IPS DF 4.7 (cell line): ENCODE measurements at regions not wholly inside any gene's neighbourhood (a gene's known extent, or its start where the extent isn't known, plus 50 kb on each side); places are given as distances from the start of the nearest gene placed in this dataset.
"Not testable (repeated sequence)": the region's sequence is repeated elsewhere in the genome, so short reads cannot be mapped to it uniquely, and the experiment has no call there.

Experiments used
- DNase-seq: peaks from one replicate; pipeline ENCODE4 v3.0.0-alpha.2; 2013; ENCODE audit warnings: low spot score; ENCODE audit errors: extremely low read depth

- DNase-seq: not testable (repeated sequence)
Measured at GRCh38 chr3:75241226-75241962, 422.7 kb upstream of the FRG2C start.

GRCh38 chr3:75242012-75242735 lies 422.0 kb upstream of the FRG2C start:
- DNase-seq: no peak

- DNase-seq: no peak
Measured at GRCh38 chr3:75248974-75249373, 415.2 kb upstream of the FRG2C start.

DNA sequence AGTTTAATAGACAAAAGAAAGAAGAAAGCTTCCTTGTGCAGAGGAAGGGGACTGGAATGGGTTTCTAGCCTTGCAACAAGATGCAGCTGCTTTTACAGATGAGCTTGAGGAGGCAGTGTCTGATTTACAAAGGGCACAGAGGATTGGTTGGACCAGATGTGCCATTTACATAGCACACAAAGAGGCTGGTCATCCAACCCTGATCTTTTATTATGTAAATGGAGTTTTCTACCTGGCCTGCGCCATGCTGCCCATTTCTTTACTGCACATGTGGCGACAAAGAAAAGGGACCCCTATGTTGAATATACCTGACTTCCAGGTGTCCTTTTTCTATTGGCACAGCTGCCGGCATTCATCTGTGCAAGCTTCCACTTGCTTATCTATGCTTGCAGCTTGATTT lies 409.4 kb upstream of the FRG2C start:
- peak; percentile 68 for DNase-seq

DNA sequence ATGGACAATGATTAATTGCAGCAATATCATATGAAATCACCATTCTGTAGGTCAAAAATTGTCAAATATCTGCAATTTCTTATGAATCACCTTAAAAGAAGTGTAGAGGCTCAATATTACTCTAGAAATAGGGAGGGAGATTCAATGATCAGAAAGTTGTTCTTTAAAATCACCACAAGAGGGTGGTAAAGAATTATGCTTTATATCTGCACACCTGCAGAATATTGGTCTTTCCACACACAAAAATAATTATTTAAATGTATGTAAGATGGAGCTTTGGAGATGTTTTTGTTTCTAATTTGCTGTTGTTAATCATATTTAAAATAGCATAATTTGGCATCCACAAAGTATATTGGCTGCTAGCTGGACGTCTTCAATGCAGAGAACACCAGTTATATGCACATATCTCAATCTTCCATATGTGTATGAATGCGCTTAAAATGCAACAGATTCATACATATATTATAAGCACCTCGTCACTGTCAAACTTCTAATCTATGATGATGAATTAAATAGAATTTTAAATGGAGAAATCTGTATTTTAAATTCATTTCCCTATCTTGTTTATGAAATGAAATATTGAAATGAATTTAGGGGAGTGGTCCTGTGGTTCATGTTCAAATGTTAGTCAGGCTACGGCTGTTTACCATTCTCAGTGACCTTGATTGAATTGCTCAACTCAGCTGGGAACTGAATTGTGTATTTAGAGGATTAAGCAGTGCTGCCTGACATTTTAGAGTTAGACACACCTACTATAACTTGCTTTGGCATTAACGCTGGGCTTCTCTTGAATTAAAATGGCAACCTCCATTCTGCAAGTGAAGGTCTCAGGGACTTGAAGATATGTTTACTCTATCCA lies 405.1 kb upstream of the FRG2C start:
- not testable (repeated sequence) for DNase-seq

DNA sequence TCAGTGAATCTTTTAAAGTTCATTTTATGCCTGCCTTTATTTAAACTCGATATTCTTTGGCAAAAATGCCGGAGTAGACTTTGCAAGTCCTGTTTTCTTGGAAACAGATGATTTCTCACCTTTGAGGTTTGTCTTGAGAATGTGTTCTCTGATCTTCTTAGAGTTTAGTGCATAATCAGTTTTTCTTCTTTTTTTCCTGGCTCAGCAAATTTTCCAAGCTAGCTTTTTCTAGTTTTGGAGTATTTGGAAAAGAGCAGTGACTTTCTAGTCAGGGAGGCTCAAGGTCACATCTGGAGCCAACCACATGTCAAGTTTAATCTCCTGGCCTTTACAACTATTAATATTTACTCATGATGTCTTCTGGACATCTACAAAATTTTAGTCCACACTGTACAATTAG lies 403.2 kb upstream of the FRG2C start:
- DNase-seq: not testable (repeated sequence)

- no peak for DNase-seq
Measured at GRCh38 chr3:75262661-75263060, 401.5 kb upstream of the FRG2C start.

DNA sequence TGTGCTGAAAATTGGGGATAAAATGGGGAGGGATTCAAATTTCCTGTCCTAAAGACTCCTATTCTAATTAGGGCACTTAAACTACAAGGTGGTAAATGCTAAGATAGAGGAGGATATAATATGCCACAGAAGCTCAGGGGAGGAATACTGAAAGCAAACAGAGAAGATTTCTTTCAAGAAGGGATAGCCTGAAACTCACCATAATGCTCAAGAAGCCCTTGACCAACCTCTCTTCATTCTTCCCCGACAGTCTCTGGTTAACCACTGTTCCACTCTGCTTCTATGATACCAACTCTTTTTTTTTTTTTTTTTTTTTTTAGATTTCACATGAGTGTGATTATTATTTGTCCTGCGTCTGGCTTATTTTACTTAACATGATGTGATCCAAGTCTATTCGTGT lies 398.2 kb upstream of the FRG2C start:
- DNase-seq: no peak

GRCh38 chr3:75268576-75268975 lies 395.6 kb upstream of the FRG2C start:
- DNase-seq: not testable (repeated sequence)

GRCh38 chr3:75272237-75272636 lies 391.9 kb upstream of the FRG2C start:
- DNase-seq: not testable (repeated sequence)

GRCh38 chr3:75272691-75273090 lies 391.4 kb upstream of the FRG2C start:
- no peak for DNase-seq

- DNase-seq: not testable (repeated sequence)
Measured at GRCh38 chr3:75285531-75286148, 378.5 kb upstream of the FRG2C start.

DNA sequence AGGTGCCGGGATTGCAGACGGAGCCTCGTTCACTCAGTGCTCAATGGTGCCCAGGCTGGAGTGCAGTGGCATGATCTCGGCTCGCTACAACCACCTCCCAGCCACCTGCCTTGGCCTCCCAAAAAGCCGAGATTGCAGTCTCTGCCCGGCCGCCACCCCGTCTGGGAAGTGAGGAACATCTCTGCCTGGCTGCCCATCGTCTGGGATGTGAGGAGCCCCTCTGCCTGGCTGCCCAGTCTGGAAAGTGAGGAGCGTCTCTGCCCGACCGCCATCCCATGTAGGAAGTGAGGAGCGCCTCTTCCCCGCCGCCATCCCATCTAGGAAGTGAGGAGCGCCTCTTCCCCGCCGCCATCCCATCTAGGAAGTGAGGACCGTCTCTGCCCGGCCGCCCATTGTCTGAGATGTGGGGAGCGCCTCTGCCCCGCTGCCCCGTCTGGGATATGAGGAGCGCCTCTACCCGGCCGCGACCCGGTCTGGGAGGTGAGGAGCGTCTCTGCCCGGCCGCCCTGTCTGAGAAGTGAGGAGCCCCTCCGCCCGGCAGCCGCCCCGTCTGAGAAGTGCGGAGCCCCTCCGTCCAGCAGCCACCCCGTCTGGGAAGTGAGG lies 375.1 kb upstream of the FRG2C start:
- DNase-seq: not testable (repeated sequence)

DNA sequence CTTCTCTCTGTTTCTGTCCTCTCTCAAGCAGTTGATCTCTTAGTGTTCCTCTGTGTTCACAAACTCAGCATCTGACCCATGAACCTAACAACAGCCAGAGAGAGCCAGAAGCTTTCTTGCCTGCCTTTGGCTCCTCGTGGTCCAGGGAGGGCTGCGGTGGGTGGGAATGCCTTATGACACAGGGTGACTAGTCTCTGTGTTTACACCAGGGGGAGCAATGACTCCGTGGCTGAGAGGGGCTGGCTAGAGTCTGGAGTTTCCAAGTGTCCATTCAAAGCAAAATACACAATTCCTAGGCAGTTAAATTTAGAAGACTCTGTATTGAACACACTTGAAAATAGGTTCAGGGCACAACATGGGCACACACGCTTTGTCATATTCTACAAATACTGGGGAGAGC lies 370.0 kb upstream of the FRG2C start:
- DNase-seq: no peak

DNA sequence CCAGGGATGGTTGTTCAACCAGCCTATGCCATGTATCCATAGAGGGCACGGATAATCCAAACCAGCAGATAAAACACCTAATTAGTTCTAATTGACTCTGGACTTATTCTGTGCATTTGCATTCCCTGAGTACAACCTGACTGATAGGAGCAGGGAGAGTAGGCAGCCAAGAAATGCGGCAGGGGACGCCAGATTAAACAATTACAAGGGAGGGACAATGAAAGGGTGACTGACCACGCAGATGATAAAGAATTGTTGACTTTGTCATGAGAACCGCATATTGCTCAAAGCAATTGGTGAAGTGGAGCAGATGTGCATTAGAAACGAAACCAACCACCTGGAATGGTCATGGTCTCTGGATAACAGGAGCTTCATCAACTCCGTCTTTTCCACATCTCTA lies 369.1 kb upstream of the FRG2C start:
- DNase-seq: no peak

DNA sequence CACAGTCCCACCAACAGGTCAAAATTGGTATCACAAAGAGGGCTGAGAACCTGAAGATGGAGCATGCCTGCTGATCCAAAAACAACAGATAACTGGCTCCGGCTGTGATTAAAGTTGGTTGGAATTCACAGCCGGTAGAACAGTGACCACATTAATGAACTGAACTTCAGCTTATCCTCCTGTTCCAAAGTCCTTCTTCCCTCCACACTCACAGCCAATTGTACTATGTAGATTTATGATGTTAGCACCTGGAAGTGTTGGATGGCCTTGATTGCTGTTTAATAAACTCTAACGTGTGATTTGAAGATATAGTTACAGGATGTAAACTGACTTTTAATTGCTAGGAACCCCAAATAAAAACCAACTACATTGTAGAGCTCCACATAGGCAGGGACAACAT lies 367.3 kb upstream of the FRG2C start:
- DNase-seq: no peak

DNA sequence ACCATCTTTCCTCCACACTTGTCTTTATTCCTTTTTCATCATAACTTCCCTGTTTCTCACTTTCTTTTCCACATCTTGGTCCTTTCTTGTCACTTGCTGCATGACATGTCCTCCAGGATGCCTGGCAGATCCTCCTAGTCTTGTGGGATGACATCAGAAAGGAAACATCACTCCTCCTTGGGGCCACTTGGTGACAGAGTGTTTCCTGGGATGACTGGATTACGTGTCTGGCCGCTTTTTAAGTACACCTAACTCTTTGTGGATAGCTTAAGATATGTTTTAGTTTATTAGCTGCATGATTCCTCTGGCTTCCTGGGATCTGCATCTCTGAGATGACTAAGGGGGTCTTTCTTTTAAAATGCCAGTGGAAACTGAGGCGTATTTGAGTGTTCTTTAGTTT lies 363.5 kb upstream of the FRG2C start:
- DNase-seq: no peak

DNA sequence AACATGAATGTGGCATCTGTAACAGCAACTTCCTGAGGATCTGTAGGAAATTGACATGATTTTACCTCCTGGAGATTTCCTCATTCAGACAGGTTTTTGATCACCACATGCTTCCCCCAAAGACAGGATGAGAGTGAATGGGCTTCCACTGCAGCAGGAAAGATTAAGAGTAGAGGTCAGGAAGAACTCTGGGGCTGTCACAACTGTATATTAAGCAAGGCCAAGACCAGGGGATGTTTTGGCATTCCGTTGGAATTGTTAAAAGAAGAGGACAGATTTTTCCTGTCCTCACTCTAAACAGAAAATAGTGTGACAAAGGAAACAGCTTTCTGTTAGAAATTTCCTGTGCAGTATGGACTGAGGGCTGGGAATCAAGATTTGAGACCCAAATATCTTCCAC lies 363.1 kb upstream of the FRG2C start:
- not testable (repeated sequence) for DNase-seq

DNA sequence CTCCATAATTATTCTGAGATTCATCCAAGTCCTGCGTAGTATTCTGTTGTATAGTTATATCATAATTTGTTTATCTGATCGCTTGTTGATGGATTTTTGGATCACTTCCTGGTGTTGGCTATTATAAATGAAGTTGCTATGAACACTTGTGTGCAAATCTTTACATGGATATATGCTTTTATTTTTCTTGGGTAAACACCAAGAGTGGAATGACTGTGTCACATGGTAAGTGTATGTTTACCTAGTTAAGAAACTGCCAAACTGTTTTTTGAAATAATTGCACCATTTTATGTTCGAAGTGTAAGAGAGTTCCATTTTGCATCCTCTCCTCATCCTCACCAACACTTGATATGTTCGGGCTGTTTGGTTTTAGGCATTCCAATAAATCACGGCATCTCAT lies 360.4 kb upstream of the FRG2C start:
- DNase-seq: no peak

- no peak for DNase-seq
Measured at GRCh38 chr3:75305901-75306300, 358.2 kb upstream of the FRG2C start.

DNA sequence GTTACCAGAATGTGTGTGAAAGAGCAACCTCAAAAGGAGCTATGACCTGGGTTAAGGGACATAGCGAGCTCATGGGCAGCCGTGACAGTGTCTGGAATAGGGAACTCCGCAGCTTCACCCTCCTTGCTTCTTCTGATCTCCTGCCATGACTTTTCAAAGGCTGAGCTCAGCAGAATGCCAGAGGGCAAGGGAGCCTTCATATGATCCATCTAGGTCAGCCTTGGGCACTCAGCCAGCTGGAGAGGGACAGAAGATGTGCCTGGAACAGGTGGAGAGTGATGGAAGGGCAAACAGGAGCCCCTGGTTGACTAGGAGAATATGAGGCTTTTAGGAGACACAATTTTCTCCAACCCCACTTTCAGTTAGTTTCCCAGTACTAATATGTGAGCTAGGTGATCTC lies 352.8 kb upstream of the FRG2C start:
- not testable (repeated sequence) for DNase-seq
